Spleen (tissue), 11 donors: ENCODE measurements at regions not wholly inside any gene's neighbourhood (a gene's known extent, or its start where the extent isn't known, plus 50 kb on each side); places are given as distances from the start of the nearest gene placed in this dataset.

Experiments used
- DNase-seq: peaks from one replicate; pipeline ENCODE4 v3.0.0-alpha.2; 2020
- H3K27ac ChIP-seq, 8 donors: fragments of 200-600 bp; sonication (generic) in 7 of 8; 1 replicate in 4 of 8; 2 replicates in 4 of 8; pipeline versions ENCODE4 v1.5.0 to v1.8.0; 2016 to 2021; ENCODE audit warnings: inconsistent platforms in 4 of 8, mild to moderate bottlenecking in 4 of 8, moderate library complexity in 1 of 8
- H3K27me3 ChIP-seq, 7 donors: fragments of 200-600 bp; sonication (generic) in 6 of 7; replicated peaks in 1 of 7; 1 replicate in 4 of 7; 2 replicates in 3 of 7; pipeline versions ENCODE4 v1.5.0 to v1.8.0; 2016 to 2021; ENCODE audit warnings: inconsistent platforms in 3 of 7, mild to moderate bottlenecking in 1 of 7
- H3K36me3 ChIP-seq, 6 donors: fragments of 200-600 bp; sonication (generic) in 5 of 6; 1 replicate in 4 of 6; 2 replicates in 2 of 6; pipeline versions ENCODE4 v1.5.0 to v1.8.0; 2016 to 2021; ENCODE audit warnings: inconsistent platforms in 2 of 6
- H3K4me1 ChIP-seq, 6 donors: fragments of 200-600 bp; sonication (generic) in 5 of 6; 1 replicate in 3 of 6; 2 replicates in 3 of 6; pipeline versions ENCODE4 v1.5.0 to v1.8.0; 2016 to 2021; ENCODE audit warnings: inconsistent platforms in 3 of 6
- H3K4me3 ChIP-seq, 8 donors: fragments of 200-600 bp; sonication (generic) in 7 of 8; 1 replicate in 4 of 8; 2 replicates in 4 of 8; pipeline versions ENCODE4 v1.5.0 to v1.8.0; 2016 to 2021; ENCODE audit warnings: inconsistent platforms in 4 of 8, mild to moderate bottlenecking in 4 of 8, moderate library complexity in 2 of 8
- H3K9me3 ChIP-seq, 8 donors: fragments of 200-600 bp; sonication (generic) in 7 of 8; 1 replicate in 4 of 8; 2 replicates in 4 of 8; pipeline versions ENCODE4 v1.5.0 to v1.8.0; 2016 to 2021; ENCODE audit warnings: inconsistent platforms in 4 of 8
- POLR2A ChIP-seq, 3 donors: fragments of 450-650 bp; IDR thresholded peaks; one replicate each; pipeline ENCODE4 v1.5.1; 2017; ENCODE audit warnings: antibody characterized with exemption in 3 of 3, mild to moderate bottlenecking in 1 of 3
- POLR2AphosphoS5 ChIP-seq, 3 donors: sonication (generic); formaldehyde crosslinking; IDR thresholded peaks; one replicate each; pipeline ENCODE4 v1.5.1; 2017; ENCODE audit warnings: antibody characterized with exemption in 3 of 3
- WGBS, 5 donors: extraction: QIAGEN DNeasy Blood & Tissue Kit in 3 of 5; methylation state at CpG; one replicate each; pipeline versions ENCODE4 v1.1.5 to v1.1.7; 2013 to 2018; 5-methylcytosine and 5-hydroxymethylcytosine counted together
- intact Hi-C: fragments of 100-400 bp; cut with DNase I; formaldehyde crosslinking; loops from one replicate; pipeline ENCODE4 v1.15.0; 2023; ENCODE audit warnings: low total_unique reads
- TF ChIP-seq, protein P1 (sequence below), 11 experiments: fragments of 200-600 bp in 7 of 11; fragments of 450-650 bp in 4 of 11; sonication (generic) in 4 of 11; IDR thresholded peaks in 8 of 11; conservative IDR thresholded peaks in 3 of 11; 1 replicate in 7 of 11; 2 replicates in 4 of 11; pipeline versions ENCODE4 v1.4.0 to v1.8.0; 2016 to 2021; ENCODE audit warnings: antibody characterized with exemption in 11 of 11, inconsistent platforms in 4 of 11, mild to moderate bottlenecking in 1 of 11
- donor health status: healthy with polysubstance abuse.
- donor health status: DM: no; HTN: no; CAD: no; lungs with moderate emphysema.
- donor health status: DM: no; HTN: no; CAD: no.
- donor health status: Bipolar disorder and iron deficiency.
- donor health status: healthy.
- donor health status: DM: no; HTN: no; CAD: no.
- donor health status: DM: yes; HTN: yes; CAD: no.

DNA sequence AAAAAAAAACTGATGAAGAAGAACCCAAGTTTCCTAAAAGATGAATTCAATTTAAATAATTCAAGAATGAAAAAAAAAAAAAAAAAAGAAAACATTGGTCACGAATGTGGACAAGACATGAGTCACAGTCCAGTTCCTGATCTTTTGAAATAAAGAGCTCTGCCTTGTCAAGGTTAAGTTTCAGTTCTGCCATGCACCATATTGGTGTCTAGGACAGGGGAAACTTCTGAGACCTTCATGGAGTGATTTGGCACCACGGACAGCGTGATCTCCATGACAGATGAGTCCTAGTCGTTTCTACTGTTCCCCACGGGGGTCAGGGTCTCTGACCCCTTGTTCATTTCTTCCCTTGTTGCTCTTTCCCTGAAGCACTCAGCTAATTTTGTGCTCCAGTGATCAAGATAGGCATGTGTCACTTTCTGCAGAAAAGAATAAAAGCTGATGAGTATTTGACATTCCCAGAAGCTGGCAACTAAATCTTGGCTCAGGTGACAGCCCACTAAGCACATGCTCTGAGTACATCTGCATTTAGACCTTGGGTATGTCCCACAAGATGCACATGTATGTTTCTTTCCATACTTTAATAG is 1159.7 kb downstream of the BCL11B start:
- Histone ChIP-seq H3K36me3 (no peaks in the 10 kb centered on the region), H3K27ac (no peak overlapping the region), H3K4me1 (no peaks in the 10 kb centered on the region), H3K4me3 (no peak overlapping the region), H3K27me3 (no peaks in the 10 kb centered on the region), H3K9me3 (no peaks in the 10 kb centered on the region)
- intact Hi-C loops, result no loop called here
- TF ChIP-seq POLR2A (IDR thresholded peaks at IDR 0.05), result no peak
- TF ChIP-seq, protein P1, sequence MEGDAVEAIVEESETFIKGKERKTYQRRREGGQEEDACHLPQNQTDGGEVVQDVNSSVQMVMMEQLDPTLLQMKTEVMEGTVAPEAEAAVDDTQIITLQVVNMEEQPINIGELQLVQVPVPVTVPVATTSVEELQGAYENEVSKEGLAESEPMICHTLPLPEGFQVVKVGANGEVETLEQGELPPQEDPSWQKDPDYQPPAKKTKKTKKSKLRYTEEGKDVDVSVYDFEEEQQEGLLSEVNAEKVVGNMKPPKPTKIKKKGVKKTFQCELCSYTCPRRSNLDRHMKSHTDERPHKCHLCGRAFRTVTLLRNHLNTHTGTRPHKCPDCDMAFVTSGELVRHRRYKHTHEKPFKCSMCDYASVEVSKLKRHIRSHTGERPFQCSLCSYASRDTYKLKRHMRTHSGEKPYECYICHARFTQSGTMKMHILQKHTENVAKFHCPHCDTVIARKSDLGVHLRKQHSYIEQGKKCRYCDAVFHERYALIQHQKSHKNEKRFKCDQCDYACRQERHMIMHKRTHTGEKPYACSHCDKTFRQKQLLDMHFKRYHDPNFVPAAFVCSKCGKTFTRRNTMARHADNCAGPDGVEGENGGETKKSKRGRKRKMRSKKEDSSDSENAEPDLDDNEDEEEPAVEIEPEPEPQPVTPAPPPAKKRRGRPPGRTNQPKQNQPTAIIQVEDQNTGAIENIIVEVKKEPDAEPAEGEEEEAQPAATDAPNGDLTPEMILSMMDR (IDR thresholded peaks at IDR 0.05 in 8 of 11, conservative IDR thresholded peaks at IDR 0.05 in 3 of 11), result no peak
- TF ChIP-seq POLR2AphosphoS5 (IDR thresholded peaks at IDR 0.05), result no peak
- no peak for DNase-seq
- WGBS, 5 donors, result 54 to 73% (median 69%) methylated on average over 5 of the region's 5 CpGs

DNA sequence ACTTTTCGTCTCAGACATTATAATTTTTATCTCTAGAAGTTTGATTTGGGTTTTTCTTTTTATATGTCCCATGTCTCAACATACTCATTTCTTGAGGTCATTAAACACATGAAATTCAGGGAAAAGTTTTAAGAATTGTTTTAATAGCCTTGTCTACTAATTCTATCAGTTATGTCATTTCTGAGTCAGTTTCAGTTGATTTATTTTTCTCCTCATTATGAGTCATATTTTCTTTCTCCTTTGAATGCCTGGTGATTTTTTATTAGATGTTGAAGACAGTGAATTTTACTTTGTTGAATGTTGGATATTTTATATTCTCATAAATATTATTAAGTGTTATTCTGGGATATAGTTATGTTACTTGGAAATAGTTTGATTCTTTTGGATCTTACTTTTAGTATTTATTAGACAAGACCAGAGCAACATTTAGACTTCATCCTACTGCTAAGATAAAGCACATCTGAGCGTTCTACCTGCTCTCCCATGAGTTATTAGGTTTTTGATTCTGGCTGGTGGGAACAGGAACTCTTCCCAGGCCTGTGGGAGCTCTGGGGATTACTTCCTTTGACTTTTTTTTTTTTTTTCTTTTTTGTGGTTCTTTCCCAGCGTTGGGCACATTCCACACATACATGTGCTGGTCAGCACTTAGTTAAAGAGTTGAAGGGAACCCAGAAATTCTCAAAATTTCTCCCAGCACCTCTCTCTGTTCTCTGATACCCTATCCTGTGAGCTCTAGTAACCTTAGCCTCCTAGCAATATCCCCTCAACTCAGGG is 1157.7 kb downstream of the BCL11B start:
- intact Hi-C loops, result no loop called here
- 21 to 47% (median 44%) methylated on average over 3 of the region's 3 CpGs for WGBS, 5 donors
- Histone ChIP-seq H3K4me3 (no peak overlapping the region), H3K27ac (no peak overlapping the region), H3K4me1 (no peaks in the 10 kb centered on the region), H3K36me3 (no peaks in the 10 kb centered on the region), H3K27me3 (no peaks in the 10 kb centered on the region), H3K9me3 (peaks cover 0 to 1% (median 0%) of the 10 kb centered on the region in 8 donors)
- TF ChIP-seq POLR2AphosphoS5 (IDR thresholded peaks at IDR 0.05), result no peak
- TF ChIP-seq POLR2A (IDR thresholded peaks at IDR 0.05), result no peak
- TF ChIP-seq, protein P1 (IDR thresholded peaks at IDR 0.05 in 8 of 11, conservative IDR thresholded peaks at IDR 0.05 in 3 of 11), result no peak
- DNase-seq, result no peak

DNA sequence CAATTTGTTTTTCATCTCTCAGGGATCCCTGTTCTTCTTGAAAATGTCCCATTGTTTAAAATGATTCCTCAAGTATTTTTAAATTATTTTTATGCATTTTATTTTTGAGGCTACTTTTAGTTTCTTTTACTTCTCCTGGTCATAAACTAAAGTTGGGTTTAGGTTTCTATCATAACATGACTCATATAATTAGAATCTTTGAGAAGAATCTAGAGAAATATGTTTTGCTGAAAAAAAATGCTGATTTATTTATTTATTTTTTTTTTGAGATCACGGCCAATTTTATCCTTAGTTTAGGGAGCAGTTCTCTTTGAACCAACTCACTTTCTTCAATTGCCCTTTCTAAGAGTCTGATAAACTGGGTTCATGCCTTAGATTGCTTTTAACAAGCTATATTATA is 1157.1 kb downstream of the BCL11B start:
- no peak overlapping the region for H3K27ac ChIP-seq
- peaks cover 0 to 8% (median 4%) of the 10 kb centered on the region in 8 donors for H3K9me3 ChIP-seq
- no peaks in the 10 kb centered on the region for H3K36me3 ChIP-seq
- no peaks in the 10 kb centered on the region for H3K27me3 ChIP-seq
- no peaks in the 10 kb centered on the region for H3K4me1 ChIP-seq
- TF ChIP-seq POLR2AphosphoS5 (IDR thresholded peaks at IDR 0.05), result no peak
- TF ChIP-seq, protein P1 (IDR thresholded peaks at IDR 0.05 in 8 of 11, conservative IDR thresholded peaks at IDR 0.05 in 3 of 11), result no peak
- TF ChIP-seq POLR2A (IDR thresholded peaks at IDR 0.05), result no peak
- no peak overlapping the region for H3K4me3 ChIP-seq
- intact Hi-C loops, result no loop called here
- DNase-seq, result no peak
- 74 to 95% (median 86%) methylated on average over 1 of the region's 1 CpG for WGBS, 5 donors

DNA sequence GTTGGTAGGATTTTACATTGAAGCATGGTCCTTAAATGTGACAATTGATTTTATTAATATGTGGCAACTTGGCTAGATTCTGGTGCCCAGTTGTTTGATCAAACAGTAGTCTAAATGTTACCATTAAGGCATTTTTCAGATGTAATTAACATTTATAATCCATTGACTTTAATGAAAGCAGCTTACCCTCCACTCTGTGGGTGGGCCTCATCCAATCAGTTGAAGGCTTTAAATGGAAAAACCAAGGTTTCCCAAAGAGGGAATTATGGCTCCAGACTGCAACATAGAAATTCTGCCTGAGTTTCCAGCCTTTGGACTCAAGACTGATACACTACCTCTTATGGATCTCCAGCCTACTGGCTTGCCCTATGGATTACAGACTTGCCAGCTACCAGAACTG is 1153.2 kb downstream of the BCL11B start:
- Histone ChIP-seq H3K36me3 (no peaks in the 10 kb centered on the region), H3K27me3 (no peaks in the 10 kb centered on the region), H3K27ac (no peak overlapping the region), H3K9me3 (peaks cover 0 to 24% (median 5%) of the 10 kb centered on the region in 8 donors), H3K4me3 (no peak overlapping the region), H3K4me1 (no peaks in the 10 kb centered on the region)
- intact Hi-C loops, result no loop called here
- TF ChIP-seq, protein P1 (IDR thresholded peaks at IDR 0.05 in 8 of 11, conservative IDR thresholded peaks at IDR 0.05 in 3 of 11), result no peak
- TF ChIP-seq POLR2AphosphoS5 (IDR thresholded peaks at IDR 0.05) (no peak), POLR2A (IDR thresholded peaks at IDR 0.05) (no peak)
- no peak for DNase-seq
